GM18505 (cell line): ENCODE measurements at regions not wholly inside any gene's neighbourhood (a gene's known extent, or its start where the extent isn't known, plus 50 kb on each side); places are given as distances from the start of the nearest gene placed in this dataset.

Source experiments
- ATAC-seq: cut with Tn5 transposase; IDR thresholded peaks from one replicate; pipeline ENCODE4 v1.9.1; 2021; ENCODE audit not compliant: unreplicated experiment
- POLR2A ChIP-seq: IDR thresholded peaks from 4 replicates; pipeline ENCODE4 v1.6.1; 2011; ENCODE audit warnings: borderline replicate concordance; ENCODE audit not compliant: insufficient read depth, insufficient read length; ENCODE audit errors: extremely low read depth

GRCh38 chr18:29176681-29177080, 999.8 kb upstream of the CDH2 start:
- no peak for TF ChIP-seq POLR2A
- ATAC-seq = no peak

- ATAC-seq = no peak
- no peak for TF ChIP-seq POLR2A
These were observed 998.0 kb upstream of the CDH2 start for GRCh38 chr18:29174891-29175290.

- TF ChIP-seq POLR2A = no peak
- ATAC-seq = no peak
These were observed 995.8 kb upstream of the CDH2 start for GRCh38 chr18:29172756-29173067.

GRCh38 chr18:29171892-29172755, 995.2 kb upstream of the CDH2 start:
- no peak for ATAC-seq
- no peak for TF ChIP-seq POLR2A

GRCh38 chr18:29169599-29169998, 992.7 kb upstream of the CDH2 start:
- no peak for ATAC-seq
- TF ChIP-seq POLR2A = no peak

GRCh38 chr18:29164993-29165599, 988.2 kb upstream of the CDH2 start:
- TF ChIP-seq POLR2A = no peak
- ATAC-seq = no peak

GRCh38 chr18:29164020-29164706, 987.2 kb upstream of the CDH2 start:
- ATAC-seq = no peak
- TF ChIP-seq POLR2A = no peak

- ATAC-seq = no peak
- TF ChIP-seq POLR2A = no peak
These were observed 986.7 kb upstream of the CDH2 start for GRCh38 chr18:29163596-29163995.

GRCh38 chr18:29161429-29161828, 984.5 kb upstream of the CDH2 start:
- no peak for TF ChIP-seq POLR2A

GRCh38 chr18:29160170-29160569, 983.2 kb upstream of the CDH2 start:
- TF ChIP-seq POLR2A = no peak
- no peak for ATAC-seq

More at GRCh38 chr18:29161429-29161828, 984.5 kb upstream of the CDH2 start:
- no peak for ATAC-seq

GRCh38 chr18:29157905-29158304, 981.0 kb upstream of the CDH2 start:
- TF ChIP-seq POLR2A = no peak
- no peak for ATAC-seq

GRCh38 chr18:29157057-29157780, 980.3 kb upstream of the CDH2 start:
- TF ChIP-seq POLR2A = no peak
- ATAC-seq = no peak

GRCh38 chr18:29156531-29156930, 979.6 kb upstream of the CDH2 start:
- no peak for TF ChIP-seq POLR2A
- ATAC-seq = no peak
